HEK293T (cell line): ENCODE measurements at regions not wholly inside any gene's neighbourhood (a gene's known extent, or its start where the extent isn't known, plus 50 kb on each side); places are given as distances from the start of the nearest gene placed in this dataset.

ENCODE experiments used
- BHLHE40 ChIP-seq: fragments of 450-650 bp; IDR thresholded peaks from 2 replicates; pipeline ENCODE4 v1.6.1; 2016; ENCODE audit warnings: mild to moderate bottlenecking, moderate library complexity, borderline replicate concordance
- ELF4 ChIP-seq: fragments of 450-650 bp; IDR thresholded peaks from 2 replicates; pipeline ENCODE4 v1.6.1; 2017; ENCODE audit warnings: antibody characterized with exemption
- FOXA1 ChIP-seq: fragments of 450-650 bp; IDR thresholded peaks from 2 replicates; pipeline ENCODE4 v1.6.1; 2016; ENCODE audit warnings: mild to moderate bottlenecking

GRCh38 chr16:63695347-63695746, 1426.5 kb downstream of the CDH11 start:
- TF ChIP-seq ELF4: no peak
- TF ChIP-seq FOXA1: no peak
- TF ChIP-seq BHLHE40: no peak
